ENCODE measurements at regions not wholly inside any gene's neighbourhood (a gene's known extent, or its start where the extent isn't known, plus 50 kb on each side); places are given as distances from the start of the nearest gene placed in this dataset.
A peak's percentile ranks its signal among the peaks of the same experiment; 100 is the strongest.

DNA sequence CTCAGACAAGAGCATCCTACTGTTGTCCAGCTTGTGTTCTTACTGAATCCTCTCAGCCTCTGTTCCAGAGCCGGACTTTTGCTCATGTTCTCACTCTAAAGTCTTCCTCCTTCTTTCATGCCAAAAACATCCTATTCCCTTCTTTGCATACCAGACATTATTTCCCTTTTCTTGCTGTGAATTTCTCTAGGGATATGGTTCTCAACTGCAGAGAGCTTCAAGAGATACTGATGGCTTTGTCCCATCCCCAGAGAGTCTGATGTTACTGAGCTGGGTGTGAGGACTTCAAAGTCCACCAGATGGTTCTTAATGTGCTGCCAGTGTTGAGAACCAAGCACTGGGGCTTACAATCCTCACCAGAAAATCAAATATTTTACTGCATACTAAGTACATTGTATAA, 98.6 kb upstream of the FER start:
- DNase-seq: no peak

DNA sequence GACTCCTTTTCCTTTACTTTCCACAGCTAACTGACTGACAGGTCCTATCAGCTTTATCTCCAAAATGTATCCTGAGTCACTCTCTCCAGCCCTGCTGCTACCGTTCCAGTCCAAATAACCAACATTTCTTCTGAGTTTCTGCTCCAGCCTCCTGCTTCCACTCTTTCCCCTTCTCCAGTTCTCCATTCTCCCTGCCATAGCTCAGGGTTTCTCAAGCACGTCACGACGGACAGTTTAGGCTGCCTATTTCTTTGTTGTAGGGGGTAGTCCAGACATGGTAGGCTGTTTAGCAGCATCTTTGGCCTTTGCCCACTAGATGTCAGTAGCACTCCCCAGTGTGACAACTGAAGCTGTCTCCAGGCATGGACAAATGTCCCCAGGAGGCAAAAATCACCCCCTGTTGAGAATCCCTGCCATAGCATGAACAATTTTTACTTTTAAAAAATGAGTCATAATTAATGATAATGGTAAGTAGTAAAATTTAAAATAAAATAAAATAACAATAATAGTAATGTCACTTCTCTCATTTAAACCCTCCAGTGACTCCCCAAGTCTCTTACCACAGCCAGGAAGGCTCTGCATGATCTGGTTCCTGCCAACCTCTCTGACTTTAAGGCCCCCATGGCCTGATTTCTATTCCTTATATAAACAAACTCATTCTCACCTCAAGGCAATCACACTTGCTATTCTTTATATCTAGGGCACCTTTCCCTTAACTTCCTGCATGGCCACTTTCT, 105.4 kb upstream of the FER start:
- DNase-seq: peak; percentile 24

DNA sequence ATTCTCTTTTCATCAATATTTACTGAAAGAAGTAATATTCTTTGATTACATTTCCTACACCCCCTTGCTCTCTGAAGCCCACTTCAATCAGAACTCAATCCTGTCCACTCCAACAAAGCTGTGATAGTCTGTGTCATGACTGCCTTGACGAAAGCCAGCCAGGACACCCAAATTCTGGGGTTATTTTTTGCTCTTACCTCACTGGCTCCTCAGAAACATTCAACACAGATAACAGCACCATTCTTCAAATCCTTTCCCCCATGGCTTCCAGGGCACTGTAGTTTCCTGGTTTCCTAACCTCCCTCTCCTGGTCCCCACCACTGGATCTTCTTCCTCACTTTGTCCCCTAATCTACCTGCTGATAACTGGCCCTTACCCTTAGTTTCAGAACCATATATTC, 106.1 kb upstream of the FER start:
- no peak for DNase-seq

- DNase-seq: no peak
Observed at GRCh38 chr5:108639366-108639765, 108.3 kb upstream of the FER start.

DNA sequence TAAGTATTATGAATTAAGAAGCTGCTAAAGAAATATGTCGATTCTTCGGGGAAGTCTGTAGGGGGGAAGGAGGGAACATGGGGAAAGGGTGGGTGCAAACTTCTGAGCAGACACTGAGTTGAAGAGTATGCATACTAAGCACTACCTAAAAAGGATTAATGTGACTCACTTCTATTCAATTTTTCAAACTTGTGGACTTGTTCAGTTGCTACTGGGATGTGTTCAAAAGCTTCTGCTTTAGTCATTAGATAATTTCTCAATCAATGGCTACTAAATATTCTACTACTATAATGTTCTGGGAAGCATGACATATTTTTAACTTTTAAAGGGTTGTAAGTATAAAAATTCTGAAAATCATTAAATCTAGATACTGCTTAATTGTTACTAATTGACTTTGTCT, 109.7 kb upstream of the FER start:
- DNase-seq: no peak

DNA sequence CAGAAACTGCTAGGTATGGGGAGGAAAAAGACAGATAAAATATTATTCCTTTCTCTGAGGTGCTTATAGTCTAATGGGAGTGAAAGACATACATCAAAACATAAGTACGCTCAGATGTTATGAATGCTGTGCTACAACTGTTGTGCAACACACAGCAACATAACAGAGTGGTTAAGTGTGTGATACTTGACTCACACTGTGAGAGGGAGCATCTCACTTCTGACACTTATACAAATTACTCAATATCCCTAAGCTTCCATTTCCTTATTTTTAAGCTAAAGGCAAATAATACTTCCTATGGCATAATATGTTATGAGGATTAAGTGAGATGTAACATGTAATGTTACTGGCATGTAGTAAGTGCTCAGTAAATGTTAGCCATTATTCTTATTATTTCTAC, 110.6 kb upstream of the FER start:
- no peak for DNase-seq

GRCh38 chr5:108636135-108636853, 111.4 kb upstream of the FER start:
- no peak for DNase-seq

GRCh38 chr5:108634617-108635288, 112.9 kb upstream of the FER start:
- no peak for DNase-seq

GRCh38 chr5:108634010-108634616, 113.6 kb upstream of the FER start:
- DNase-seq: no peak

- no peak for DNase-seq
Observed at GRCh38 chr5:108629779-108630528, 117.7 kb upstream of the FER start.

- DNase-seq: no peak
Observed at GRCh38 chr5:108625654-108626053, 122.0 kb upstream of the FER start.

DNA sequence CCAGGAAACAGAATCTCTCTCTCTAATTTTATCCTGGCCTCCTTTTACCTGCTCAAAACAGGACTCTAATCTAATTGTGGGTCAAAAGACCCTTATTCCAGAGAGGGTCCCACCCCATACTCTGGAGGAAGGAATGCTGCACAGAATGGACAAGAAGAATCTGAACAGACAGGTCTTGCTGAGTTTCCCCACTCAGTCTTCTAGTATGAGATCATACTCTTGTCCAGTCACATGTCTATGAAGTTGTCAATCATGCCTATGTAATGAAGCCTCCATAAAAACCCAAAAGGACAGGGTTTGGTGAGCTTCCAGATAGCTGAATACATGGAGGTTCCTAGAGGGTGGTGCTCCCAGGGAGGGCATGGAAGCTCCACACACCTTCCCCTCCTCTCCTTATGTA, 123.9 kb upstream of the FER start:
- no peak for DNase-seq

- DNase-seq: no peak
Observed at GRCh38 chr5:108620516-108620915, 127.2 kb upstream of the FER start.

DNA sequence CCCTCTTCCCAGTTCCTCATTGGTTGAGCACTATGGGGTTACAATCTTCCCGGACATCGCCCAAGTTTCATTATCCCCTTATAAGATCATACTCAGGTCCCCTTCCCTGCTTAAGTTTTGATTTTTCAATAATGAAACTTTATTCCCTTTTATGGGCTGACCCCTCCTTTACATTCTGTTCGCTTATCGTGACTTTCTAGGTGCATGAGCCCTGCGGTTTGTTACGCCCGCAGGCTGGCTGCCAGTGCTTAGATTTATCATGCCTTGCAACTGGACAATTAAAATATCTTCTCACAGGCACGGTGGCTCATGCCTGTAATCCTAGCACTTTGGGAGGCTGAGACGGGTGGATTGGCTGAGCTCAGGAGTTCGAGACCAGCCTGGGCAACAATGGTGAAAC, 127.9 kb upstream of the FER start:
- DNase-seq: no peak

DNA sequence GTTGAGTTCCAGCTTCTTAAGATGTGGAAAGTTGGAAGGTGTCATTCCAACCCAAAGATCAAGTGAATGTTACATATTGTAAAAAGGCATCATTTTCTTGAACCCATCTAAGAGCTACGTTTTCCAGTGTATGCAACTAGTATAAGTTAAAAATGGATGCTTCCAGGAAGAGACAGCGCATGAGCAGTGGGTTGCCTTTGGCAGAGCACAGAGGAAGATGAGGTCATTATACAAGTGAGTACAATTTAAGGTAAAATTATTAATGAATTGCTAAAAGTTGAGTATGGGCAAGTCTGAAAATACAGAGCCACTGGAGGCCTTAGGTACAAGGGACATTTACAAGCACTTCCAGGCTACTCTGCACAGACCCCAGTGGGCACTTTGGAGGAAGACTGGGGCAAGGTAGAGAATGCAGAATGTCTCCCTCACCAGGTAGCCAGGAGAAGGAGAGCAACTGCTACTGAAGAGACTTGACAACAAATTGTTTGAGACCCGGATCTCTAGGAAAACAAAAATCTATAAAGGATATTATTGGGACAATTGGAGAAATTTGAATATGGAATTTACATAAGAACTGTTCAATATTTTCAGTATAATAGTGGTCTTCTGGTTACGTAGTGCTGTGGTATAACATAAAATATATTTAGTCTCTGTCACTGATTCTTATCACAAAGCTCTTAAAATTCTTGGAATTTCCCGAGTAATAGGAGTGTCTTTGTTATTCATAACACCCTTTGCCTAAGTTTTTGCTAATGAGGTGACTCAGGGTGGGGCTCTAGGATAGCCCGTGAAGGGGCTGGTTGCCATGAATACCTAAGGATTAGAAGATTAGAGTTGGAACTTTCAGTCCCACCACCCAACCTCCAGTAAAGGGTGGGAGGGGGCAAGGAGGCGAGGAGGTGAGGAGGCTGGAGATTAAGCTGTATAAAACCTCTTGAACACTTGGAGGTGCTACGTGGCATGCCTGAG, 129.9 kb upstream of the FER start:
- no peak for DNase-seq

- DNase-seq: no peak
Observed at GRCh38 chr5:108615216-108615615, 132.5 kb upstream of the FER start.

DNA sequence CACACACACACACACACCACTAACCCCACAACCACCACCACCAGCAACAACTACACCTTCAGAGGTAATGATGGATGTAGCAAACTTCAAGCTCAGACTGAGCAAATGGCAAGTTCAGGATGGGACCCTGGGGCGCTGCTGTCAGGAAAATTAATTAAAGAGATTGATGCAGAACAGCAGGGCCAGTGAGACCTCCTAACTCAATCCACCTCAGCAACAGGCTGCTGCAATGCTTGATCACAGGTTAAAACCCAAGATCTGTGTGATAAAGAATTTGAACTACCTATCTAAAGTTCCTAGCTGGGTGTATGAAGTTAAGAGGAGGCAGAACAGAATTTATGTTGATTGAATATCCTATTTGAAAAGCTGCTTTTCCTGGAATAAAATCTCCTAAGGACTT, 140.3 kb upstream of the FER start:
- no peak for DNase-seq

DNA sequence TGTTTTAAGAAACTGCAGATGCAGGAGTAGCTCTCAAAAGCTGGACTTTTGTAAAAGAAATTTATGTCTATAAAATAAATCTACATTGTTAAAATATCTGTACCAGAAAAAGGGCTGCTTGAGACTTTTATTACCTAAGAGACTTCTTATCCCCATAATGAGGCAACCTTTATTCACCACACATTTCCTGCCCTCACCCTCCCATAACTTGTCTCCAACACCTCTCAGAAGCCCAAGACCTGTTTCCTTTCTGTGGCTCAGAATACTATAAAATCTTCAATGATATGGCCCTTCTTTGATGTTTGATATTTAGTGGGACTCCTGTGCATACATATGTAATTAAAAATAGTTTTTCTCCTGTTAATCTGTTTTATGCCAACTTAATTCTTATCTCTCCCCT, 141.5 kb upstream of the FER start:
- no peak for DNase-seq

DNA sequence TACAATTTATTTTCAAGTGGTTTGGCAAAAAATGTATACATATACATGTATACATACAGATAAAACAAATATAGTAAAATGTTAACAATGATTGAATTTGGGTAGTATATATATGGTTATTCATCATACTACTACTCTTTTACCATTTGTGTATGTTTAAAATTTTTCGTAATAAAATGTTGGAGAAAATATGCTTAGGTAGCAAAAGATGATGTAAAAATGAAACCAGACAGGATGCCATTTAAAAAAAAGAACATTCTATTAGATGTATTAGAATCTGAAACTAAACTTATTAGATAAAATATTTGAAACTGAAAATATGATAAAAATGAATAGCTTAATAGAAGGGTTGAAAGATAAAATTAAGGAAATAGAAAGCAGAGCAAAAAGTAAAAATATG, 144.9 kb upstream of the FER start:
- no peak for DNase-seq

- DNase-seq: no peak
Observed at GRCh38 chr5:108590799-108591198, 156.9 kb upstream of the FER start.

GRCh38 chr5:108588323-108588722, 159.4 kb upstream of the FER start:
- no peak for DNase-seq

DNA sequence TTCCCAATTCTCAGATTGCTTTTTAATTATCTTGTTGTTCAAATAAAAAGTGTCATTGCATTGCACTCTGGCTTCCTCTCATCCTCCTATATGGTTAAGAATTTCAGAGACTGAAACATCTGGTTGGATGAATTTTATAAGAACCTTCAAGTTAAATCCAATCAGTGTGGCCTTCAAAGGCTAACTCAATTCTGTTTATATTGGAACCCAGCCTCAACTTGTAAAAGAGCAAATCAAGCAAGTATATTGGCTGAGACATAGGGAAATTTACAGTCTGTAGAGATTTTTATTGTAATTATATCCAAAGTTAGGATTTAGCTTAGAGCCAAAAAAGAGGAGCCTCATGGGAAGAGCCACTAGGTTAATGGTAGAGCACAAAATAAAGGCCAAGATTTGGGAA, 159.9 kb upstream of the FER start:
- DNase-seq: no peak

Data from central memory CD4-positive, alpha-beta T cell (primary cell).